ENCODE measurements at regions not wholly inside any gene's neighbourhood (a gene's known extent, or its start where the extent isn't known, plus 50 kb on each side); places are given as distances from the start of the nearest gene placed in this dataset.

GRCh38 chr13:85228692-85229091, 570.5 kb downstream of the SLITRK6 start:
- Histone ChIP-seq H3K9me3 (no peaks in the 10 kb centered on the region), H3K27ac (no peak overlapping the region), H3K36me3 (no peaks in the 10 kb centered on the region), H3K4me3 (no peak overlapping the region), H3K27me3 (ENCODE audit: low read depth) (no peaks in the 10 kb centered on the region), H3K4me1 (no peaks in the 10 kb centered on the region)
- DNase-seq (no peak), ATAC-seq (no peak)
- TF ChIP-seq CTCF (IDR thresholded peaks at IDR 0.05): no peak
- intact Hi-C loops (cut with DNase I): no loop called here

DNA sequence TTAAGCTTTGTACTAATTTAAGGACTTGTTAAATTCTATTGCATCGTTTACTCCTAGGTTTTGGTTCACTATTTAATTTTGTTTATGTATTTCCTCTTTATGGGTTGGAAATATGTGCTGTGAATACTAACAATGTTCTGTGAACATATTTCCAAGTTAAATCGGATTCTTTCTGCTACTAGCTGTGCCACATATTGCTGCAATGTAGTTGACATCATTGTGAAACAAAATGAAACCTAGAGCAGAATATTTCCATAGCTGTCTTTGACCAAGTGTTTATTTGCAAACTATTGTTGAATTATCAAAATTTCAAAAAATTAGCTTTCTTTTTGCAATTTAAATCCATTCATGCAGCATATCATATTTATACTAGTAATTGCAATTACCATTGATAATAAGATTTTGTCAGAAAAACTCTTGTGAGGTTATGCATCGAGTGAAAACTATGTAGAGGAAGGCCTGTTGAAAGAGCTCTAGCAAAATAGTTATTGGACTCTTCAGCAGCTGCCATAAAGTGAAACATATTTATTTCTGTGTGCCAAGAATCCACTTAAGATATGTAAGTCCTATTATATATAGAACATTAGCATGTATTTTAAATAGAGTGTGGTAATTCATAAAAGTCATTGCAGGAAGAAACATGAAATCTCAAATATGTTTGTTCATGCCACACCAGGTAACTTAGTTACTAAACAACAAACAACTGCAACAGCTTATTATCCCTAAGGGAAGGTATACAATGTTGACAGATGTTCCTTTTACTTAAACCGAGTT, 575.1 kb downstream of the SLITRK6 start:
- no peak overlapping the region for H3K27ac ChIP-seq
- intact Hi-C loops (cut with DNase I): no loop called here
- ATAC-seq (peak in 1 of 2 donors; percentile 28), DNase-seq (no peak)
- H3K27me3 ChIP-seq (ENCODE audit: low read depth): no peaks in the 10 kb centered on the region
- H3K9me3 ChIP-seq: no peaks in the 10 kb centered on the region
- no peak for TF ChIP-seq CTCF (IDR thresholded peaks at IDR 0.05)
- no peak overlapping the region for H3K4me3 ChIP-seq
- no peaks in the 10 kb centered on the region for H3K4me1 ChIP-seq
- H3K36me3 ChIP-seq: no peaks in the 10 kb centered on the region

- TF ChIP-seq CTCF (IDR thresholded peaks at IDR 0.05): no peak
- no peak overlapping the region for H3K27ac ChIP-seq
- intact Hi-C loops (cut with DNase I): no loop called here
- no peaks in the 10 kb centered on the region for H3K9me3 ChIP-seq
- H3K36me3 ChIP-seq: no peaks in the 10 kb centered on the region
- H3K27me3 ChIP-seq (ENCODE audit: low read depth): no peaks in the 10 kb centered on the region
- ATAC-seq (no peak), DNase-seq (no peak)
- no peaks in the 10 kb centered on the region for H3K4me1 ChIP-seq
- no peak overlapping the region for H3K4me3 ChIP-seq
Measured at GRCh38 chr13:85216576-85216975, 582.6 kb downstream of the SLITRK6 start.

GRCh38 chr13:85212692-85213091, 586.5 kb downstream of the SLITRK6 start:
- DNase-seq (no peak), ATAC-seq (no peak)
- Histone ChIP-seq H3K27me3 (ENCODE audit: low read depth) (no peaks in the 10 kb centered on the region), H3K9me3 (no peaks in the 10 kb centered on the region), H3K4me3 (no peak overlapping the region), H3K36me3 (no peaks in the 10 kb centered on the region), H3K27ac (no peak overlapping the region), H3K4me1 (no peaks in the 10 kb centered on the region)
- intact Hi-C loops (cut with DNase I): no loop called here
- no peak for TF ChIP-seq CTCF (IDR thresholded peaks at IDR 0.05)

DNA sequence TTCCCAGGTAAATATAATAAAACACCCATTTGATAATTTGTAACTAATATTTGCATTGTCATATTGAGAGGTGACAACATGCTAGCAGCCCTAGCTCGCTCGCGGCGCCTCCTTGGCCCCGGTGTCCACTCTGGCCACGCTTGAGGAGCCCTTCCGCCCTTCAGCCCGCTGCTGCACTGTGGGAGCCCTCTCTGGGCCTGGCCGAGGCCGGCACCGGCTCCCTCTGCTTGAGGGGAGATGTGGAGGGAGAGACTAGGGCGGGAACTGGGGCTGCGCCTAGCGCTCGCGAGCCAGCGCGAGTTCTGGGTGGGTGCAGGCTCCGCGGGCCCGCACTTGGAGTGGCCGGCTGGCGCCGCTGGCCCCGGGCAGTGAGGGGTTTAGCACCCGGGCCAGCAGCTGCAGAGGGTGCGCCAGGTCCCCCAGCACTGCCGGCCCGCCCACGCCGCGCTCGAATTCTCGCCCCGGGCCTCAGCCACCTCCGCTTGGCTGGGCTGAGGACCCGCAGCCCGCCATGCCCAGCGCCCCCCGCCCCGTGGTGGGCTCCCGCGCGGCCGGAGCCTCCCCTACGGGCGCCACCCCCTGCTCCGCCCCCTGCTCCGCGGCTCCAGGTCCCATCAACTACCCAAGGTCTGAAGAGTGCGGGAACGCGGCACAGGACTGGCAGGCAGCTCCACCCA, 594.4 kb downstream of the SLITRK6 start:
- H3K27me3 ChIP-seq (ENCODE audit: low read depth): no peaks in the 10 kb centered on the region
- no peaks in the 10 kb centered on the region for H3K36me3 ChIP-seq
- H3K4me3 ChIP-seq: no peak overlapping the region
- no peak overlapping the region for H3K27ac ChIP-seq
- no peak for TF ChIP-seq CTCF (IDR thresholded peaks at IDR 0.05)
- peak; percentile 24 to 38 for ATAC-seq
- no peak for DNase-seq
- H3K9me3 ChIP-seq: peaks cover 5% of the 10 kb centered on the region
- intact Hi-C loops (cut with DNase I): no loop called here
- H3K4me1 ChIP-seq: no peaks in the 10 kb centered on the region
